ENCODE measurements at regions not wholly inside any gene's neighbourhood (a gene's known extent, or its start where the extent isn't known, plus 50 kb on each side); places are given as distances from the start of the nearest gene placed in this dataset.

- TF ChIP-seq CTCF (conservative IDR thresholded peaks at IDR 0.05; ENCODE audit: low read length): no peak
- no peak for DNase-seq (ENCODE audit: low read depth)
- H3K4me3 ChIP-seq (ENCODE audit: low read length): no peak overlapping the region
Observed at GRCh38 chr9:108417312-108417711, 438.5 kb downstream of the ACTL7B start.

- TF ChIP-seq CTCF (conservative IDR thresholded peaks at IDR 0.05; ENCODE audit: low read length): no peak; the same call in 1 of the 2 replicates
- H3K4me3 ChIP-seq (ENCODE audit: low read length): no peak overlapping the region
- DNase-seq (ENCODE audit: low read depth): no peak
Observed at GRCh38 chr9:108416324-108416723, 439.5 kb downstream of the ACTL7B start.

DNA sequence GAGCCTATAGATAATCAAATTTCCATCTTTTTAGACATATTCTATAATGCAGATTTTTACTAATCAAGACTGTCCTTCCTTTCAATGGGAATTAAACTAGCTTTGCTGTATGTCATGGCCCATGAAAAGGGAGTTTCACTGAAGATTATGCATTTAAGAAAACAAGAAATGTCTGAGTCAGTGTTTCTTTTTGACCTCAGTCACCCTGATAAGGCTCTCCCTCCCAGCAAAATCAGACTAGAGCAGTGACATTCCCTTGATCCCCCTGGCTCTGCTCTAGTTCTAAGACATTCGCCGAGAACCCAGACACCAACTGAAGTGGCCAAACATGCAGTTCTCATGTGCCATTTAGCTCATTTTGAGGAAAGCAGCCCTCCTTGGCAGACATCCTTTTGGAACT, 442.0 kb downstream of the ACTL7B start:
- no peak overlapping the region for H3K4me3 ChIP-seq (ENCODE audit: low read length)
- TF ChIP-seq CTCF (conservative IDR thresholded peaks at IDR 0.05; ENCODE audit: low read length): no peak
- no peak for DNase-seq (ENCODE audit: low read depth)

- no peak overlapping the region for H3K4me3 ChIP-seq (ENCODE audit: low read length)
- no peak for TF ChIP-seq CTCF (conservative IDR thresholded peaks at IDR 0.05; ENCODE audit: low read length)
- DNase-seq (ENCODE audit: low read depth): no peak
Observed at GRCh38 chr9:108412755-108413154, 443.0 kb downstream of the ACTL7B start.

DNA sequence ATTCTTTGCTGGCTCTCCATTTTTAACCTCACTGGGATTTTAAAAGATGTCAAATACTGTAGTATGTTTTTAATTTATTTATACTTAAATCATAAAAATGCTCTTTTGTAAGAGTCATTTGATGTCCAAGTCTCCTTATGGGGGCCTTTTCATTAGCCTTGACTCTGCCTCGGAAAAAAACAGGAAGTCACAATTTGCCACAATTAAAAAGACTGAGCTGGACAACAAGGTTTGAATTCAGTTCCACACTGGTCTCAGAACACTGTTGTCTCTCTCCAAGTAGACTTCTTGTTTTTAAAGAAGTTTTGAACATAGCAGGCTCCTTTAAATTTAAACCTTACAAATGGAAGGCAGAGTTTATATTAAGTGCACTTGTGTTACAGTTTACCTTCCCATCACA, 444.2 kb downstream of the ACTL7B start:
- H3K4me3 ChIP-seq (ENCODE audit: low read length): no peak overlapping the region
- TF ChIP-seq CTCF (conservative IDR thresholded peaks at IDR 0.05; ENCODE audit: low read length): no peak
- DNase-seq (ENCODE audit: low read depth): no peak

- DNase-seq (ENCODE audit: low read depth): no peak
- no peak for TF ChIP-seq CTCF (conservative IDR thresholded peaks at IDR 0.05; ENCODE audit: low read length)
- H3K4me3 ChIP-seq (ENCODE audit: low read length): no peak overlapping the region
Observed at GRCh38 chr9:108410161-108410560, 445.6 kb downstream of the ACTL7B start.

DNA sequence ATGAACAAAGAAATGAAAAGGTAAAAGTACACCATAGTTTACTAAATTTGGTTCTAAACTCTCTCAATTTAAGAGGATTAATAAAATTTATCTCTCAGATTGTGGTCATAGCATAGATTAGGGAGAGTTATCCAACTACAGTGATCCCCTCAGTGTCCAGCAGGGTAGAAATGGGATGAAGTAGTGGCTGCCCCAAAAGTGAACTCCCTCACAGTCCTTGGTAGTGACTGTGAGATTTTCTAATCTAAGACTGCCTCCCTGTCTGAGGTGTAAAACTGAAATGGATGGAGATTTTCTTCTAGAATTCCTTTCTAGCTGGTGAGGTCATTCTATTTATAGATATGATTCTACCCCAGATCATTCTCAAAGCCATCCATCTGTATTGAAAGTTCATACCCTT, 455.5 kb downstream of the ACTL7B start:
- no peak for DNase-seq (ENCODE audit: low read depth)
- no peak overlapping the region for H3K4me3 ChIP-seq (ENCODE audit: low read length)
- TF ChIP-seq CTCF (conservative IDR thresholded peaks at IDR 0.05; ENCODE audit: low read length): peak; percentile 22; the same call in 1 of the 2 replicates

Data from AG10803 (cell line).